NCI-H1092 treated with DMSO at 0.1 percent for 48 hours (cell line): ENCODE measurements at regions not wholly inside any gene's neighbourhood (a gene's known extent, or its start where the extent isn't known, plus 50 kb on each side); places are given as distances from the start of the nearest gene placed in this dataset.
A peak's percentile ranks its signal among the peaks of the same experiment; 100 is the strongest.
"Not testable (repeated sequence)": the region's sequence is repeated elsewhere in the genome, so short reads cannot be mapped to it uniquely, and the experiment has no call there.

Experiments used
- DNase-seq: peaks from one replicate; lab custom pipeline; 2025; lab: John Stamatoyannopoulos, UW

DNA sequence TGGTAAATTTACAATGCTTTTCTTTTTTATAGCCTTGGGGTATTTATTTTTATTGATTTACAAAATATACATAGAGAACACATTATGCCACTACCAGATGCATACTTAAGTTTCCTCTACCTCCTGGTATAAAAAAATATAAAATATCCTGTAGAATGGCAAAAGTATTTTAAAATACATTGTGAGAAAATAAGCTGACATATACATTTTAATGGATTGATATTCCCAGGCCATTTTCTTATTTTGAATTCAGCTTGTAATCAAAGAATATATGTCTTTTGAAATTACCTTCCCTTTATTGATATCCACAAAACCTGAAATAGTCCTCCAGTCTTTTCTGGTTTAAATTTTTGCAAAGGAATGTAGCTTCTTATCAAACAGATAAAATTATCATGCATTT lies 923.9 kb downstream of the CDH18 start:
- no peak for DNase-seq

DNA sequence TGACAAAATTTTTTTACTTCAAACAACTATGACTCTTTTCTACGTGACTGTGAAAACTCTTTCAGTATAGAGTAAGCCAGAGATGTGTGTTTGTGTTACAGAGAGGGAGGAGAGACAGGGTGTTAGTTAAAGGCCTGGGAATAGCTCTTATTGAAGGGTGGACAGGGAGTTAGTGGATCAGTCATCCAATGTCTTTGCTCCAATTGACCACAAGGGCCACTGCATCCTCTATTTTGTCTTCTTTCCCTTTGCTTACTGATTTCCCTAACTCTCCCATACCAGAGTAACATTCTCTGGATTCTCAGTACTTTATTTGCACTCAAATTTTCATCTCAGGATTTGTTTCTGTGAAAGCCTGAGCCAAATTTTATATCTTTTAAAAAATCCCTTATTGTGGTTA lies 920.3 kb downstream of the CDH18 start:
- DNase-seq, result no peak

DNA sequence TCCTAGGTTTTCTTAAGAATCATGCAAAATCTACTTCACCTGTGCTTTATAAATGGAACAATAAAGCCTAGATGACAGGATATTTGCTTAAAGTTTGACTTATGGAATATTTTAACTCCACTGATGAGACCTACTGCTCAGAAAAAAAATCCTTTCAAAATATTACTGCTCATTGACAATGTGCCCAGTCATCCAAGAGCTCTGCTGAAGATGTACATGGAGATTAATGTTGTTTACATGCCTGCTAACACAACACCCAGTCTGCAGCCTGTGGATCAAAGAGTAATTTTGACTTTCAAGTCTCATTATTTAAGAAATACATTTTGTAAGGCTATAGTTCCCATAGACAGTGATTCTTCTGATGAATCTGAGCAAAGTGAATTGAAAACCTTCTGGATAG lies 889.6 kb downstream of the CDH18 start:
- DNase-seq, result no peak

DNA sequence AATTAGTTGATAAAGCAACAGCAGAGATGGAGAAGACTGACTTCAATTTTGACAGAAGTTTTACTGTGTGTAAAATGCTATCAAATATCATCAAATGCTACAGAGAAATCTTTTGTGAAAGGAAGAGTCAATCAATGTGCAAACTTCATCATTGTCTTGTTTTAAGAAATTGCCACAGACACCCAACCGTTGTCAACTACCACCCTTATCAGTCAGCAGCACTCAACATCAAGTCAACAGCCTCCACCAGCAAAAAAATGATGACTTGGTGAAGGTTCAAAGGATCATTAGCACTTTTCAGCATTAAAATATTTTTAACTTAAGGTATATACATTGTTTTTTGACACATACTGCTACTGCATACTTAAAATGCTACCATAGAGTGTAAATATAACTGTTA lies 888.8 kb downstream of the CDH18 start:
- no peak for DNase-seq

DNA sequence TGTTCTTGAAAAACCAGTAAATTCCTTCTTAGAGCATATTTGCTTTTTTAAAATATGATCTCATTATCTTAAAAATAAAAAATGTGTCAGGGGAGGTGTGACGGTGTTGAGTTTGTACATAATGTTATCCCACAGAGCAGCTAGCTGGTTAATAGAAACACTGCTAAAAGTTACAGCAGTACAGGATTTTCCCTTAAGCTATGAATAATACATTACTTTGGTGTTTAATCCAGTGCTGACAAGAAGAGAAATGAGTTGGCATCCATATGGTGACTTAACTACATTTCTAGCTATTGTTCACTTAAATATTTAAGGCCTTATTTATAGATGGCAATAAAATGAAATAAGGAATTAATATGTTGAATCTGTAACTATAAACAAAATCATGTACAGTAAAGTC lies 883.1 kb downstream of the CDH18 start:
- DNase-seq, result no peak

DNA sequence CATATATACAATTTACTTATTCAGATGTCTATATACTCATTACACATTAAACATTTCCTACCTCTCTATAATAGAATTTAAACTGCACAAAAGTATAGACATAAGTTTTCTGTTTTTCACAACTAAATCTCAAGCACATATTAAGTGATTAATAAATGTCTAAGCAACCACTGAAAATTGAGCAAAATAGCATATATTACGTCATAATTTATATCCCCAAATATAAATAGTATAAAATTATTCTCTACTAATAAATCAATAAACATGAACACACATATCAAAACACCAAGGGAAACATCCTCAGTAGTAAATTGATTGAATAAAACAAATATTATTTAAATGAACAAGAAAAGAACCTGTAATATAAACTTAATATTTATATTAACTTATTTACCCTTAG lies 865.1 kb downstream of the CDH18 start:
- no peak for DNase-seq

DNA sequence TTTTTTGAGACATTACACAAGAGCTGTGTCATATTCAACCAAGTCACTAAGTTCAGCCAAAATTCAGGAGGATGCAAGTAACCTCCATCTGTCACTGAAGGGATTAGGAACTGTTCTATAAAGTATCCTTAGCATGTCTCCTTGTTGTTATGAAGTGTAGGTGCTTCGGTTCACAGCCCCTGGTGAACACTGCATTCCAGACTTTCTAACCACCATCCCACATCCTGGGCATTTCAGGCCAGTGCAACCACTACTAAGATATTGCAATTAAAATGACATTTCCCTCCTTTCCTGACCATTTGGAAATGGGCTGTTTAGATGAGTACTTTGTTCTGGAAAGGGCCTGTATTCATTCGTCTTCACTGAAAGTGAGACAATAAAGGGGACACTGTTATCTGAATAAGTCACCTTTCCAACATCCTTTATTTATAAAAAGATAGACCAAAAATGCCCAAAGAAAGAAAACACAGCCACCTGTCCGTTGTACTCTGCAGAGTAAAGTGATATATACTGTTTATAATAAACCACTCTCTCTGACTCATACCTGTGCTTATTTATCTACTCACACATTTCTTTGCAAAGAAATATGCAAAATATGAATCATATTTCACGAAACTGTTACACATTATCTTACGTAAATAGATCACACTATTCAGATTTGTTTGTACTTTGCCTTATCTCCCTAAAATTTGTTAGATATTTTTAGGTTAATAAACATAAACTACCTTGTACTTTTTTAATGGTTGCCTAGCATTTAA lies 861.9 kb downstream of the CDH18 start:
- DNase-seq, result no peak

DNA sequence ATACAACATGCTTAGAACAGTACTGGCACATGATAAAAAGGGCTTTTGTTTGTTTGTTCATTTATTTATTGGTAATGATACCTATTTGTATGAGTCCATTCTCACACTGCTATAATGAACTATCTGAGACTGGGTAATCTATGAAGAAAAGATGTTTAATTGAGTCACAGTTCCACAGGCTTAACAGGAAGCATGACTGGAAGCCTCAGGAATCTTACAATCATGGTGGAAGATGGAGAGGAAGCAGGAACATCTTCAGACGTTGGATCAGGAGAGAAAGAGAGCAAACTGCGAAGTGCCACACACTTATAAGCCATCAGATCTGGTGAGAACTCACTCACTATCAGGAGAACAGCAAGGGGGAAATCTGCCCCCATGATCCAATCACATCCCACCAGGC lies 847.7 kb downstream of the CDH18 start:
- no peak for DNase-seq

DNA sequence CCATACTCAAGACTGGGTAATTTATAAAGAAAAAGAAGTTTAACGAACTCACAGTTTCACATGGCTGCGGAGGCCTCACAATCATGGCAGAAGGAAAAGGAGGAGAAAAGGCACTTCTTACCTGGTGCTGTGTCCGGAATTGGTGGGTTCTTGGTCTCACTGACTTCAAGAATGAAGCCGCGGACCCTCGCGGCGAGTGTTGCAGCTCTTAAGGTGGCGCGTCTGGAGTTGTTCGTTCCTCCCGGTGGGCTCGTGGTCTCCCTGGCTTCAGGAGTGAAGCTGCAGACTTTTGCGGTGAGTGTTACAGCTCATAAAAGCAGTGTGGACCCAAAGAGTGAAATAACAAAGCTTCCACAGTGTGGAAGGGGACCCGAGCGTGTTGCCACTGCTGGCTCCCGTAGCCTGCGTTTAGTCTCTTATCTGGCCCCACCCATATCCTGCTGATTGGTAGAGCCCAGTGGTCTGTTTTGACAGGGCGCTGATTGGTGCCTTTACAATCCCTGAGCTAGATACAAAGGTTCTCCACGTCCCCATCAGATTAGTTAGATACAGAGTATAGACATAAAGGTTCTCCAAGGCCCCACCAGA lies 846.0 kb downstream of the CDH18 start:
- not testable (repeated sequence) for DNase-seq

DNA sequence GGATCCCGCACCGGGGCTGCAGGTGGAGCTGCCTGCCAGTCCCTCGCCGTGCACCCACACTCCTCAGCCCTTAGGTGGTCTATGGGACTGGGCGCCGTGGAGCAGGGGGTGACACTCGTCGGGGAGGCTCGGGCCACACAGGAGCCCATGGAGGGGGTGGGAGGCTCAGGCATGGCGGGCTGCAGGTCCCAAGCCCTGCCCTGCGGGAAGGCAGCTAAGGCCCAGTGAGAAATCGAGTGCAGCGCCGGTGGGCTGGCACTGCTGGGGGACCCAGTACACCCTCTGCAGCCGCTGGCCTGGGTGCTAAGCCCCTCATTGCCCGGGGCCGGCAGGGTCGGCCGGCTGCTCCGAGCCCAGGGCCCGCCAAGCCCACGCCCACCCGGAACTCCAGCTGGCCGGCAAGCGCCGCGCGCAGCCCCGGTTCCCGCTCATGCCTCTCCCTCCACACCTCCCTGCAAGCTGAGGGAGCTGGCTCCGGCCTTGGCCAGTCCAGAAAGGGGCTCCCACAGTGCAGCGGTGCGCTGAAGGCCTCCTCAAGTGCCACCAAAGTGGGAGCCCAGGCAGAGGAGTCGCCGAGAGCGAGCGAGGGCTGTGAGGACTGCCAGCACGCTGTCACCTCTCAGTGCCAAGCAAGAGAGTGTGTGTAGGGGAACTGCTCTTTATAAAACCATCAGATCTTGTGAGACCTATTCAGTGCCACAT lies 845.1 kb downstream of the CDH18 start:
- not testable (repeated sequence) for DNase-seq

DNA sequence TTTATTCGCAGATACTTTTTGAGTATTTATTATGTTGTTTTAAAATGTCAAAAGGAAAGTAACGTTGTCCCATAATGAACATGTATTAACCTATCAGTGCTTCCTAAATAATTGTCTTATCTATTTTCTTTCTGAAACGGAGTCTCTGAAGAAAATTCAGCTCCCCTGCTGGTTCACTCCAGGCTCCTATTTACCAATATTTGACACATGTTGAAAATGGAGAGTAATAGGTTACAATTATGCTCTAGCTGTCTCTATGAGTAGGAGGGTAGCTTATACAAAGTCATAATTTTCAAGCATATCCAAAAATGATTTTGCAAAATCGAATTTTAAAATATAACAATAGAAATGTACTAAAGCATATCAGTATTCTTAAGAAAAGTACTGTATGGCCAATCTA lies 844.1 kb downstream of the CDH18 start:
- DNase-seq, result no peak

DNA sequence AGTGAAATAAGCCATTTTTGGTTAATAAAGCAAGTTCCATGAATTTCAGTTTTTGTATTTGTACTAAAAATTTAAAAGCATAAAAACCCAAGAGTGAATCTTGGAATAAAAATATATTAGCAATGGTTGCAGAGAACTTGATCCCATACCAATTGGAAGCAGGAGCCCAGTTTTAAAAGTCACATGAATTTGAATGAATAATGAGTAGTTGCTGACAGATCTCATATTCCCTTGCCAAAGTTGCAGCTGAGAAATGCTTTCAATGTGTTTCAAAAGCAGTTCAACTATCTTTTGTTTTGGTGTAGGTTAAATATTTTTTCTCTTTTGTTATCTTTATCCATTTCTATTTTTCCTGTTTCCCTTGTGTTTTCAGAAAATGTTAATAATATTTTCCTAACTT lies 818.6 kb downstream of the CDH18 start:
- DNase-seq, result no peak

DNA sequence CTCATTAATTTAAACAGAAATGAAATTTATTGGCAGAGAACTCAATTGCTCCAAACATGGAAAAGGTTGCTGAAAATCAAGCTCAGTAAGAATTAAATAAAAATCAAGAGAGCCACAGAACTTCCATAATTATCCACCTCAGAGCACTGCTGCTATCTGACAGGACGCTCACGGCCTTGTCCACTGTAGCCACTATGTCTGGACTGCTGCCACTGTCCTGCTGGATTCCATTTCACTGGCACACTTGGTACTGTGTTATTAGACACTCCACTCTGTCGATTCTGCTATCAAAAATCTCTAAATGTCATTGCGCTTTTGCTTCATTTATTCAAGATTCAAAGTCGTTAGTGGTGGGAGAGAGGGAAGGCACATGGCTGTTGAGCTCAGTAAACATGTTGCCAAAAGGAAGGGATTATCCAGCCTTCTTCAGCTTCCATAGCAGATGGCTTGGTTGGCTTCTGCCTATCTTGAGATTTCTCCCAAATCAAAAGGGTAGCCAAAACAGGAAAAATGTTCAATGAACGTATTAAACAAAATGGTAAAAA lies 815.0 kb downstream of the CDH18 start:
- no peak for DNase-seq

DNA sequence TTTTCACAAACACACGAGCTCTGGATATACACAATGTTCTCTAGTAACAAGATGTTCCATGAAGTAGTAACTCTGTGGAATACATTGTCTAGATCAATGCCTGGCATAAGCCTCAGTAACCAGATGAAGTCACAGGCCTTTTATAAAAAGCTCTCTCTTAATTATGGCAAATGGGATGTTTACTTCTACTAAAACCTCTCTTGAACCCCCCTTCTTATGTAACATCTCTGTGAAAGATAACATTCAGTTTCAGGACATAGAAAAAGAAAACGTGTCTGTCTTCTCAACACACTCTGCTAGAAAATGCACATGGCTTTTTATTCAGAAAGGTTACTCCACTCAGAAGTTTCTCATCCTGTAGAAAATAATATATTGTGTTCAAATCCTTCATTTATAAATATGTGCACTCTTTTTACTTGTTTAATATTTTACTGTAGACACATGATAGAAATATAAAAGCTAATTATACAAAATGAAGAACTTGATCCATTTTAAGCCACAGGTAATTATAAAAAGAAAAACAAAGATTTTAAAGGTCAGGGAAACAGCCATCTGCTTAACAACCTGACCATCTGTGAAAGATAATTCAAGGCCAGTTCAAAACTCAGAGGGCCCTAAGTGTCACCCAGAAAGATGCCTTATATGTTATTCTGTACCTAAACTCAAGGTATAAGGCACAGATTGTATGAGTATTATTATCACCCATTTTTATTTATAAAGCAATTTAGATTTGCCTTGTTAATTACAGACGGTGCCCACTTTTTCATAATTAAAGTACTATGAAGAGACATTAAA lies 812.0 kb downstream of the CDH18 start:
- peak; percentile 47 for DNase-seq

DNA sequence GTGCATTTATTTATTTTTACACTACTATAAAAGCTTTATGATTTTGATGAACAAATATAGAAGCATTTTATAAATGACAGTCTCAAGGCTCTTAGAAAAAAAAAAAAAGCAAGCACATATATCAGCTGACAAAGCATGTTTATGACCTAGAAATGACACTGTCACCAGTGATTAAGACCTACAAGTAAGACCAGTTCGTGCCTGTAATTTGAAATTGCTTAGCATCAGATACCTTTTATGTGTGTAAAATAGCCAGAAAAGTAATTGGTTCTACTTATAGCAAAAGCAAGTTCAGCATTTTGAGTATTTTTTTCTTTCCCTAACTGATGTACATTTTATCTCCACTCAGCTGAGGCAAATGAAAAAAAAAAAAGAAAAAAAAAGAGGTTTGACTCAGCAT lies 808.4 kb downstream of the CDH18 start:
- DNase-seq, result no peak

DNA sequence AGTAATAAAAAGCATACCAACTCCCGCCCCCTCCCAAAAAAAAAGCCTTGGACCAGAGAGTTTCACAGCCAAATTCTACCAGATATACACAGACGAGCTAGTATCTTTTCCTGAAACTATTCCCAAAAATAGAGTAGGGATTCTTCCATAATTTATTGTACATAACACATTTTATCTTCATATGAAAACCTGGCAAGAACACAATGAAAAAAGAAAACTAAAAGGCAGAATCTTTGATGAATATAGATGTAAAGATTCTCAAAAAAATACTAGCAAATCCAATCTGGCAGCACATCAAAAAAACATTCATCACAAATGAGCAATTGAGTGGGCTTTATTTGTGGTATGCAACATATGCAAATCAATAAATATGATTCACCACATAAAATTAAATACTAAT lies 798.8 kb downstream of the CDH18 start:
- no peak for DNase-seq

DNA sequence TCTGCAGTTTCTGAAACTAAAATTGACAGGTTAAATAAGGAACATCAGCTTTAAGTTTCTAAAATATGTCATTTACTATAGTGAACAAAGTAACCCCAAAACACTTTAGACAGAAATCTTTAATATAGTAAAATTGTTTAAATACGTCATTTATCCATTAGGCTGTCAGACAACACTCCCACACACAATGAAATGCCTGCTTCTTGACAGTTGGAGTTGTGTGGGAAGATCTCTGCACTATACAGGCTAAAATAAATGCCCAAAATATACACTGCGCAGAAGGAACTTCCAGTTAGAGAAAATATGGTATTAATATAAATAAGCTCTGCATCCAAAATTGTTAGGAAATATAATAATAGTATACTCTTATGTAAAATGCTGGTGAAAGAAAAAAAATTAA lies 794.4 kb downstream of the CDH18 start:
- DNase-seq, result no peak

DNA sequence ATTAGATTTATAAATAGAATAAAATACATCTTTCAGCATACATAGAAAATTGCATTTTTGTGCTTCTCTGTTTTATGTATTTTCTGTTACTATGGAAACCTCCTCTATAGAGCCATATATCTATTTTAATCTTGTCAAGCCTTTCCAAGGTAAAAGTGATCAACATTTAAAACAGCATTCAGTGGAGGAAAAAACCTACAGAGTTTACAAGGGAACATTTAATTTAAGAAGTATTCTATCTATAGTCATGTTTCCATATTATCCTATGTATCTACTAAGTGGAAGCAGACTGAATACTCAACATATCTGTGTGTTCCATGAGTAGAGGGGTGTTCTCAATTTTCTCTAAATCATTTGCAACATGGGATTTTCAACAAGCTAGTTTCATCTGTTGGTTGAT lies 791.4 kb downstream of the CDH18 start:
- no peak for DNase-seq

DNA sequence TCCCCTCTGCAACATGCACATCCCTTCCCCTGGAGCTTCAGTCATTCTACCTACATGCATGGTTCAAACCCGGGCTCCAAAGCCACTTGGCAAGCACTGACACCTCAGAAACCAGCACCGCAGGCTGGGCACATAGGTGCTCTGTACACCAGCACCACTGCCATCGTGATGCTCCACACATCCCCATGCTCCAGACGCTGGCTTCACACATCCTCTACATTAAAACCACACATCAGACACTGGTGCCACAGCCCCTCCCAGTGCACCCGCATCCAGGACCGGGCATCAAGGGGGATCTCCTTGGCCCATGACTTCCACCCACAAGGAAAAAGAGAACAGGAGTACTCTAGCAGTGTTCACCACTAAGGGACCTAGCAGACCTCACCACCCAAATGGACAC lies 787.7 kb downstream of the CDH18 start:
- no peak for DNase-seq

DNA sequence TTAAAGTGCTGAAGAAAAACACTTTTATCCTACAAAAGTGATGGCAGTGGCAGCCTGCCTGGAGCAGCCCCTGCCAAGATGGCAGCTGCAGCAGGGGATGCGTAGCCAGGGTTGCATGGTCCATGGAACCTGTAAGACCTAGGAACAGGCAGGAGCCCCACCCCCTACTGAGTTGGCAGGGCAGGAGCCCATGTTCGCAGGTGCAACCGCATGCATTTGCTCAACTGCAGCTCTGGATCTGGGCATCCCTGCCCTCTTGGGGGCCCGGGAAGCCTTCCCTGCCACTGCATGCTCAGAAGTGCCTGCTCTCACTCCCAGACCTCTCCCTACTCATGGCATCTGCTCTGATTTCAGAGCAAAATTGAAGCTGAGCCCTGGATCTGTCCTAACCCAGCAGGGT lies 779.6 kb downstream of the CDH18 start:
- DNase-seq, result no peak

DNA sequence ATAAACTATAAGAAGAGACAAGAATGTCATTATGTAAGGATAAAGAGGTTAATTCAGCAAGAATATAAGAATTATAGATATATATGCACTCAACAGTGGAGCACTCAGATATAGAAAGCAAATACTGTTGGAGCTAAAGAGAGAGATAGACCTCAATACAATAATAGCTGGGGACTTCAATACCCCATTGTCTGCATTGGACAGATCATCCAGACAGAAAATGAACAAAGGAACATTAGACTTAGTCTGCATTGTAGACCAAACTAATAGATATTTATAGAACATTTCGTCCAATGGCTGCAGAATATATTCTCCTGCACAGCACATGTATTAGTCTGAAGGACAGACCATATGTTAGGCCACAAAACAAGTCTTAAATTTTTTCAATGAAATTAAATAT lies 777.1 kb downstream of the CDH18 start:
- no peak for DNase-seq

DNA sequence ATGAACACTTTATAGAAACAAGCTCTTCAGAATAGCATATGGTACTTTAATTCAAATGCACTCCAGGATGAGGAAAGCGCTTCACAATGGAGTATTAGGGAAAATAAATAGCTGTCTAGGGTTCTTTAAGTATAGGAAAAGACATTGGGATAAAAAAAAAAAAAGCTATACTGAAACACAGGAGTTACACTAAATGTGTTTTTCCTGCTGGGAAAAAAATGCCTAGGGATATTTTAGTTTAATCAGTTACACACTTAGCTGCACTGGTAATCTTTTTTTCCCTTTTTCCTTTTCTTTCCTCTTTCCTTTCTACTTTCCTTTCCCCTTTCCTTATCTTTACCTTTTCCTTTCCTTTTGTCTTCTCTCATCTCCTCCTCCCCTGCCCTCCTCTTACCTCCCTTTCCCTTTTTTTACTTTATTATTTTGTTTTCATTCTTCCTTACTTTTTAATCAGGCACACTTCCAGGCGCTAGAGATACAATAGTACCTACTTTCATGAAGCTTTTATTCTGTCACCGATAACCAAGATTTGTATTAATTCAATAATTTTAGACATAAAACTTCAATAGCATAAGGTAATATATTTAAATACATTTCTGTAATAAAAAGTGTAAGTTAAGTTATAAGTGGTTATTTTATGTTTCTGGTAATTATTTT lies 758.7 kb downstream of the CDH18 start:
- DNase-seq, result peak; percentile 8
